ENCODE measurements at regions not wholly inside any gene's neighbourhood (a gene's known extent, or its start where the extent isn't known, plus 50 kb on each side); places are given as distances from the start of the nearest gene placed in this dataset.

GRCh38 chr13:73590795-73591194 lies 532.0 kb downstream of the KLF5 start:
- H3K4me1 ChIP-seq (ENCODE audit: low read length) = no peaks in the 10 kb centered on the region
- H3K27ac ChIP-seq (ENCODE audit: low read length) = no peak overlapping the region
- H3K27me3 ChIP-seq (ENCODE audit: low read length) = no peaks in the 10 kb centered on the region
- no peak overlapping the region for H2AFZ ChIP-seq (ENCODE audit: low read length)
- no peak overlapping the region for H3K4me3 ChIP-seq (ENCODE audit: low read length)
- no peaks in the 10 kb centered on the region for H3K9me2 ChIP-seq (replicated peaks; ENCODE audit: insufficient read depth, low read length)
- H4K20me1 ChIP-seq (ENCODE audit: insufficient read depth, low read depth, low read length) = no peaks in the 10 kb centered on the region
- H3K36me3 ChIP-seq (ENCODE audit: insufficient read depth, low read length) = no peaks in the 10 kb centered on the region
- H3K79me2 ChIP-seq (ENCODE audit: low read length) = no peaks in the 10 kb centered on the region
- no peaks in the 10 kb centered on the region for H3K9me3 ChIP-seq (ENCODE audit: low read length)
- DNase-seq = no peak
- H3K4me2 ChIP-seq (ENCODE audit: low read depth, low read length, poor library complexity, severe bottlenecking) = no peak overlapping the region
- no peak overlapping the region for H3K9ac ChIP-seq (ENCODE audit: low read length)

- Histone ChIP-seq H3K4me1 (ENCODE audit: low read length) (no peaks in the 10 kb centered on the region), H3K27me3 (ENCODE audit: low read length) (no peaks in the 10 kb centered on the region), H3K9me3 (ENCODE audit: low read length) (no peaks in the 10 kb centered on the region), H3K4me2 (ENCODE audit: low read depth, low read length, poor library complexity, severe bottlenecking) (no peak overlapping the region), H3K9me2 (replicated peaks; ENCODE audit: insufficient read depth, low read length) (no peaks in the 10 kb centered on the region), H3K79me2 (ENCODE audit: low read length) (no peaks in the 10 kb centered on the region), H3K27ac (ENCODE audit: low read length) (no peak overlapping the region), H4K20me1 (ENCODE audit: insufficient read depth, low read depth, low read length) (no peaks in the 10 kb centered on the region), H2AFZ (ENCODE audit: low read length) (no peak overlapping the region), H3K9ac (ENCODE audit: low read length) (no peak overlapping the region), H3K4me3 (ENCODE audit: low read length) (no peak overlapping the region), H3K36me3 (ENCODE audit: insufficient read depth, low read length) (no peaks in the 10 kb centered on the region)
- no peak for DNase-seq
These were observed 526.4 kb downstream of the KLF5 start for GRCh38 chr13:73585236-73585635.

- Histone ChIP-seq H3K9me3 (ENCODE audit: low read length) (no peaks in the 10 kb centered on the region), H3K27me3 (ENCODE audit: low read length) (no peaks in the 10 kb centered on the region), H3K9ac (ENCODE audit: low read length) (no peak overlapping the region), H3K4me1 (ENCODE audit: low read length) (no peaks in the 10 kb centered on the region), H2AFZ (ENCODE audit: low read length) (no peak overlapping the region), H3K9me2 (replicated peaks; ENCODE audit: insufficient read depth, low read length) (no peaks in the 10 kb centered on the region), H3K79me2 (ENCODE audit: low read length) (no peaks in the 10 kb centered on the region), H3K4me3 (ENCODE audit: low read length) (no peak overlapping the region), H3K27ac (ENCODE audit: low read length) (no peak overlapping the region), H3K4me2 (ENCODE audit: low read depth, low read length, poor library complexity, severe bottlenecking) (no peak overlapping the region), H3K36me3 (ENCODE audit: insufficient read depth, low read length) (no peaks in the 10 kb centered on the region), H4K20me1 (ENCODE audit: insufficient read depth, low read depth, low read length) (no peaks in the 10 kb centered on the region)
- DNase-seq = no peak
These were observed 524.5 kb downstream of the KLF5 start for GRCh38 chr13:73583331-73583730.

- Histone ChIP-seq H3K4me2 (ENCODE audit: low read depth, low read length, poor library complexity, severe bottlenecking) (no peak overlapping the region), H3K4me3 (ENCODE audit: low read length) (no peak overlapping the region), H3K27ac (ENCODE audit: low read length) (no peak overlapping the region), H3K4me1 (ENCODE audit: low read length) (no peaks in the 10 kb centered on the region), H3K9me3 (ENCODE audit: low read length) (no peaks in the 10 kb centered on the region), H3K27me3 (ENCODE audit: low read length) (no peaks in the 10 kb centered on the region), H2AFZ (ENCODE audit: low read length) (no peak overlapping the region), H3K36me3 (ENCODE audit: insufficient read depth, low read length) (no peaks in the 10 kb centered on the region), H3K9me2 (replicated peaks; ENCODE audit: insufficient read depth, low read length) (no peaks in the 10 kb centered on the region), H3K9ac (ENCODE audit: low read length) (no peak overlapping the region), H4K20me1 (ENCODE audit: insufficient read depth, low read depth, low read length) (no peaks in the 10 kb centered on the region), H3K79me2 (ENCODE audit: low read length) (no peaks in the 10 kb centered on the region)
- no peak for DNase-seq
These were observed 521.9 kb downstream of the KLF5 start for GRCh38 chr13:73580513-73581267.

- Histone ChIP-seq H3K27me3 (ENCODE audit: low read length) (no peaks in the 10 kb centered on the region), H3K79me2 (ENCODE audit: low read length) (no peaks in the 10 kb centered on the region), H3K4me1 (ENCODE audit: low read length) (no peaks in the 10 kb centered on the region), H2AFZ (ENCODE audit: low read length) (no peak overlapping the region), H3K9me3 (ENCODE audit: low read length) (no peaks in the 10 kb centered on the region), H3K9me2 (replicated peaks; ENCODE audit: insufficient read depth, low read length) (no peaks in the 10 kb centered on the region), H3K27ac (ENCODE audit: low read length) (no peak overlapping the region), H3K4me3 (ENCODE audit: low read length) (no peak overlapping the region), H4K20me1 (ENCODE audit: insufficient read depth, low read depth, low read length) (no peaks in the 10 kb centered on the region), H3K9ac (ENCODE audit: low read length) (no peak overlapping the region), H3K36me3 (ENCODE audit: insufficient read depth, low read length) (no peaks in the 10 kb centered on the region), H3K4me2 (ENCODE audit: low read depth, low read length, poor library complexity, severe bottlenecking) (no peak overlapping the region)
- no peak for DNase-seq
These were observed 520.9 kb downstream of the KLF5 start for GRCh38 chr13:73579574-73580274.

- H3K4me3 ChIP-seq (ENCODE audit: low read length) = no peak overlapping the region
- no peak for DNase-seq
- H3K27me3 ChIP-seq (ENCODE audit: low read length) = no peaks in the 10 kb centered on the region
- no peaks in the 10 kb centered on the region for H3K4me1 ChIP-seq (ENCODE audit: low read length)
- no peaks in the 10 kb centered on the region for H3K9me3 ChIP-seq (ENCODE audit: low read length)
- H3K9ac ChIP-seq (ENCODE audit: low read length) = no peak overlapping the region
- no peaks in the 10 kb centered on the region for H3K79me2 ChIP-seq (ENCODE audit: low read length)
- H4K20me1 ChIP-seq (ENCODE audit: insufficient read depth, low read depth, low read length) = no peaks in the 10 kb centered on the region
- no peak overlapping the region for H2AFZ ChIP-seq (ENCODE audit: low read length)
- H3K9me2 ChIP-seq (replicated peaks; ENCODE audit: insufficient read depth, low read length) = no peaks in the 10 kb centered on the region
- H3K4me2 ChIP-seq (ENCODE audit: low read depth, low read length, poor library complexity, severe bottlenecking) = no peak overlapping the region
- no peak overlapping the region for H3K27ac ChIP-seq (ENCODE audit: low read length)
- no peaks in the 10 kb centered on the region for H3K36me3 ChIP-seq (ENCODE audit: insufficient read depth, low read length)
These were observed 519.6 kb downstream of the KLF5 start for GRCh38 chr13:73578251-73578875.

GRCh38 chr13:73576291-73576690 lies 517.5 kb downstream of the KLF5 start:
- Histone ChIP-seq H3K4me1 (ENCODE audit: low read length) (no peaks in the 10 kb centered on the region), H3K27ac (ENCODE audit: low read length) (no peak overlapping the region), H3K4me2 (ENCODE audit: low read depth, low read length, poor library complexity, severe bottlenecking) (no peak overlapping the region), H3K79me2 (ENCODE audit: low read length) (no peaks in the 10 kb centered on the region), H2AFZ (ENCODE audit: low read length) (no peak overlapping the region), H3K27me3 (ENCODE audit: low read length) (no peaks in the 10 kb centered on the region), H3K9me3 (ENCODE audit: low read length) (no peaks in the 10 kb centered on the region), H3K36me3 (ENCODE audit: insufficient read depth, low read length) (no peaks in the 10 kb centered on the region), H3K9me2 (replicated peaks; ENCODE audit: insufficient read depth, low read length) (no peaks in the 10 kb centered on the region), H4K20me1 (ENCODE audit: insufficient read depth, low read depth, low read length) (no peaks in the 10 kb centered on the region), H3K4me3 (ENCODE audit: low read length) (no peak overlapping the region), H3K9ac (ENCODE audit: low read length) (no peak overlapping the region)
- DNase-seq = no peak

- no peaks in the 10 kb centered on the region for H3K79me2 ChIP-seq (ENCODE audit: low read length)
- H3K4me3 ChIP-seq (ENCODE audit: low read length) = no peak overlapping the region
- H3K27ac ChIP-seq (ENCODE audit: low read length) = no peak overlapping the region
- H2AFZ ChIP-seq (ENCODE audit: low read length) = no peak overlapping the region
- no peaks in the 10 kb centered on the region for H3K27me3 ChIP-seq (ENCODE audit: low read length)
- no peaks in the 10 kb centered on the region for H3K4me1 ChIP-seq (ENCODE audit: low read length)
- H4K20me1 ChIP-seq (ENCODE audit: insufficient read depth, low read depth, low read length) = no peaks in the 10 kb centered on the region
- no peaks in the 10 kb centered on the region for H3K36me3 ChIP-seq (ENCODE audit: insufficient read depth, low read length)
- no peak overlapping the region for H3K9ac ChIP-seq (ENCODE audit: low read length)
- H3K4me2 ChIP-seq (ENCODE audit: low read depth, low read length, poor library complexity, severe bottlenecking) = no peak overlapping the region
- H3K9me2 ChIP-seq (replicated peaks; ENCODE audit: insufficient read depth, low read length) = no peaks in the 10 kb centered on the region
- H3K9me3 ChIP-seq (ENCODE audit: low read length) = no peaks in the 10 kb centered on the region
- DNase-seq = no peak
These were observed 514.0 kb downstream of the KLF5 start for GRCh38 chr13:73572824-73573223.
